ENCODE measurements at regions not wholly inside any gene's neighbourhood (a gene's known extent, or its start where the extent isn't known, plus 50 kb on each side); places are given as distances from the start of the nearest gene placed in this dataset.

DNA sequence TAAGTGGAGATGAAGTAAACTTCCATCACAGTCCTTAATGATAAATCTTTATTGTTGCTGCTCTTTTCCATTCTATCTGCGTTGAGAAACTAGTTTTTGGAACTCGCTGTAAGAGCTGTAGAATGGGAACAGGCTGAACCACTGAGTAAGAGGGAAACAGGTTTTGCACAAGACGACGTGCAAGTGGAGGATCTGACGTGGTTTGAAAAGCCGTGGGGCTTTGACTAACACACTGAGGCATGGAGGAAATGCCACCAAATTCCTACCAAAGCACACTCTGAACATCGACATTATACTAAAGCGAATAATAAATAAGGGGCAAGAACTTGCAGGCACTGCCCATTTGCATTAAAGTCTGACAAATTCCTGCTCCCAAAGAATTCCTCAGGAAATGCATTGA, 160.6 kb downstream of the KLF6 start:
- no peak for DNase-seq (ENCODE audit: low spot score)

DNA sequence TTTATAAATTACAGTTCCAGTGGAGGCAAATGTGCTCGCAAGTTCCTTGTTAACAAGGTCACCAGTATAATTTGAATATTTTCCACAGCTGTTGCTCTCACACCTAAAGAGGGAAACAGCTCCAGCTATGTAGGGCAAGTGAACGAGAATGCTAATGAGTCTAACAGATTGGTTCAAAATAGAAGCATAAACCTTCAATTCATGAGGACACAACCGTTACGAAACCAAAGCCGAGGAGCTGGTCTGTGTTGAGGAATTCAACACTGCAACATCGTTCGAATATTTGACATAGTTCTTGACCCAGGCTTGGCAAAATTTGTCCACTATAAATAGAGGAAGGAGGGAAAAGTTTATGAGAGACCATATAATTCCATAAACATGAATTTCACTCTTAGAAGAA, 161.3 kb downstream of the KLF6 start:
- DNase-seq (ENCODE audit: low spot score): no peak

DNA sequence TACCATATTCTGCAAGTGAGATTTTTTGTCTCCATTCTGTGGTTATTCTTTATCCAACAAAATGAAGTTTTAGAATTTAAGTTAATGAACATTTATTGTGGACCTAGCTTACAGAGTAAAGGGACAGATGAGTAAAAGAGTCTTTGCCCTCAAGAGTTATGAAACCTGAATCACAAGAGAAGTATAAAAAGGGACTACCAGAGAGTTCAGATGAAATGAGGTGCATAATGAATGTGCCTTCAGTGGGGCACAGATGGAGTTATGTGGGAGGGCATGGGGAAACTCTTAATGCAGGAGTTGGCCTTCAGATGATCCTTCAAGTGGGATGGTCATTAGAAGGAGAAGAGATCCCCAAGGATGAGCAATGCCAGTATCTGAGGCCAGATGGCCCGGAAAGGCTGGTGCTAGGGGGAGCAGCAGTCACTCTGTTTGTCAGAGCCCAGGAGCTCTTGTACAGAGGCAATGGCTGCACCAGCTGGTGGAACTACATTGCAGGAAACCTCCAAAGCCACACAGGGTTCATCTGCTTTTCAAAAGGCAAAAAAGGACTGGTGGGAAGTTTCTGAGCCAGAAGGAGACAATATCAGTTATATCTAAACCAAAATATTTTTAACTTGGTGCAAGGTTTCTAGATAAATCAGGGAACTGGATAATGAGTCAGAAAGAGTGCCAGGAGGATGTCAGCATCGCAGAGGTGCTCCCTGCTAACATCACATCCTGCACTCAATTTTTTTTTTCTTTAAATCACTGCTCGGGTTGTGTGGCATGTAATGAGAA, 162.0 kb downstream of the KLF6 start:
- DNase-seq (ENCODE audit: low spot score): no peak

DNA sequence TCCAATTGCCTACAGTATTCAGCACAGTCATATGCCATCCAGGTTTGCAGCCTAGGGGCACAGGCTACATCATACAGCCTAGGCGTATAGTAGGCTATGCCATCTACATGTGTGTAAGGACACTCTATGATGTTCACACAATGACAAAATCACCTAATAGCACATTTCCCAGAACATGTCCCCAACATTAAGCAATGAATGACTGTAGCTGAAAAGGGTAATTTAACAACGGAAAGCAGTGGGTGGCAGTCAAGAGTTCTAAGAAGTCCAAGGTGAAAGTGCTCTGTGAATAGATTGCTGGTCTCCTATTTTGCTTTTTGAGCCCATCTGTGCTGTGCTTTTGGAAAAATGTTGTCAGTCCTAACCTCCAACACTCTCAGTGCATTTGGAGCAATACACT, 162.6 kb downstream of the KLF6 start:
- no peak for DNase-seq (ENCODE audit: low spot score)

DNA sequence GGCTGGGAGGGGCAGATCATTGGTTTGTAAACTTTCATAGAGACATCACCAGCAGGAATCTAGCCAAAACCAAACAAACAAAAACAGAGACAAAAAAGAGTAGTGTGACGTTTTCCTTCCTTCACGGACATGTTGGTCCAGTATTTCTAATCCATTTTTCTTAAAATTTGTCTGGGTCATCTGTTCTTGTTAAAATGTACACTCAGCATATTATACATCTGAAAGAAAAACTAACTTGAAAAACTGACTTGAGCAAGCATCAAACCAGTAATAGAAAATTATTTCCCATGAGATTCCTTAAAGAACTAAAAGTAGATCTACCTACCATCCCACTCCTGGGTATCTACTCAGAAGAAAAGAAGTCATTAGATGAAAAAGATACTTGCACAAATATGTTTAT, 164.2 kb downstream of the KLF6 start:
- DNase-seq (ENCODE audit: low spot score): no peak

DNA sequence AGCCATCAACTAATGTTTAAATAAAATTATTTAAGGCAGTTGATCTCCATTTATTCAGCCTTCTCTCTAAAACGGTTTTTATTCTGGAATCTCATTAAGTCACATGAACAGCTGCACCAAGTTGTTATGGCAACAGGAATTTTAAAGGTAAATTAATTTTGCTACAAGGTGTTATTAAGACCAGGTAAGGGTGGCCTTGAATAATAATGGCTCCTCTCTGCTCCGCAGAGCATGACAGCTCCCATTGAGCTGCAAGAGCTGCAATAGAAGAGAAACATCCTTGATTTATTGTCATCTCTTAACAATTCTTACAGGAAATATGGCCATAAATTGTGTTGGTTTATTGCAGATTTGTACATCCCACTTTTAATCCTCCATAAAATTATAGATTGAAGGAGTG, 165.8 kb downstream of the KLF6 start:
- DNase-seq (ENCODE audit: low spot score): no peak

DNA sequence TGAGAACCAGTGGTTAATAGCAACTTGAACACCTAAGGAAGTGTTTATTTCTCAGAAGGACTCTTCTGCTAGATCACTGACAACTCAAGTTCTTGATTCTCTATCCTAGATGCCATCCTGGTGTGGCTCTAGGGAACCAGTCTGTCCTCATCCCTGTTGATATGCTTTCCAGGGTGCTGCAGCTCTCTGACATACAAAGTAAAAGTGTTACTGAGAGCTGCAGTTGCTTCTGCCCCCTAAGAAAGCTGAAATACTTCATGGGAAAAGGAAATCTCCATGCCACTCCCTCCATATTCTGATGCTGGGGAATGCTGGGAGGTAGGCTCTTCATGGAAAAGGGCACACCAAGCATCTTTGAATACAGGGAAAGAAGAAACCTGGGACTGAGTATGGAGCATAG, 168.1 kb downstream of the KLF6 start:
- no peak for DNase-seq (ENCODE audit: low spot score)

DNA sequence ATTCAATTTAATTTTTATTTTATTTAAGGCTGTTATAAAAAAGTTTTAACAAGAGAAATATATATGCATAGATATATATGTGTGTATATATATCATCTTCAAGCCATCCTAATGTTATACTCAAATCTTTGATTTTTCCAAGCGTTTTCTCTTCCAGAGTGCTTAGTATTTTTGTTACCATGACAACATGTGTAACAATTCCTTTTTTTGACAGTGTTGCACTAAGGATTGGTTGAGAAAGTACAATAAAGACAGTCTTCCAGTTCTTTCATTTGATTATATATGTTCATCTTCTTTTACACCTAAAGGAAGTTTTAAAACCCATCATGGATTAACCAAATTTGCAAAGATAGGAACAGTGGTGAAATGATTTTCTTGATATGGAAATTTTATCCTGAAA, 171.7 kb downstream of the KLF6 start:
- no peak for DNase-seq (ENCODE audit: low spot score)

DNA sequence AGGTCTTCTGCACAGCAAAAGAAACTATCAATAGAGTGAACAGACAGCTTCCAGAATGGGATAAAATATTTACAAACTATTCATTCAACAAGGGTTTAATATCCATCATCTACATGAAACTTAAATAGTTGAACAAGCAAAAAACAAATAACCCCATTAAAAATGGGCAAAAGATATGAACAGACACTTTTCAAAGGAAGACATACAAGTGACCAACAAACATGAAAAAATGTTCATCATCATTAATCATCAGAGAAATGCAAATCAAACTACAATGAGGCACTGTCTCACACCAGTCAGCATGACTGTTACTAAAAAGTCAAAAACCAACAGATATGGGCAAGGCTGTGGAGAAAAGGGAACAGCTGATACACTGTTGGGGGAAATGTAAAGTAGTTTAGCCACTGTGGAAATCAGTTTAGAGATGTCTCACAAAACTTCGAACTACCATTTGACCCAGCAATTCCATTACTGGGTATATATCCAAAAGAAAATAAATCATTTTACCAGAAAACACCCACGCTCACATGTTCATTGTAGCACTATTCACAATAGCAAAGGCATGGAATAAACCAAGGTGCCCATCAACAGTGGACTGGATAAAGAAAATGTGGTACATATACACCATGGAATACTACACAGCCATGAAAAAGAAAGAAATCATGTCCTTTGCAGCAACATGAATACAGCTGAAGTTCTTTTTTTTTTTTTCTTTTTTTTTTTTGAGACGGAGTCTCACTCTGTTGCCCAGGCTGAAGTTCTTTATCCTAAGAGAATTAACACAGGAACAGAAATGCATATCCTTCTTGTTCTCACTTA, 172.6 kb downstream of the KLF6 start:
- no peak for DNase-seq (ENCODE audit: low spot score)

DNA sequence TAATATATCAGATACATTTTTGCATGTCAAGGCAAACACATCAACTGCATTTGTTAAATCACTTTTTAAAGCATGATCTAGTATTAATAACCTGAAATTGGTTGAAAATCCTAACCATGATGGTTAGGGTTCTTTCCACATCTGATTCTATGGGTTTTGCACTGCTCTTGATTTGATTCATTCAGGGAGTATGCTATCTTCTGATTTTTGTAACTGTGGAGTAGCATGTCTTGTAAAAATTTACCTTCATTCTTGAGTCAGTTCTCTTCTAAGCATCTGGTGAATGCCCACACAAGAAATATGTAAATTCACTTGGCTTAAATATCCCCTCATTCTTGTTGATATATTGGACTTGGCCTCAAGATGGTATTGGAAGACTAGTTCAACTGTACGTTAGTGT, 178.7 kb downstream of the KLF6 start:
- DNase-seq (ENCODE audit: low spot score): no peak

DNA sequence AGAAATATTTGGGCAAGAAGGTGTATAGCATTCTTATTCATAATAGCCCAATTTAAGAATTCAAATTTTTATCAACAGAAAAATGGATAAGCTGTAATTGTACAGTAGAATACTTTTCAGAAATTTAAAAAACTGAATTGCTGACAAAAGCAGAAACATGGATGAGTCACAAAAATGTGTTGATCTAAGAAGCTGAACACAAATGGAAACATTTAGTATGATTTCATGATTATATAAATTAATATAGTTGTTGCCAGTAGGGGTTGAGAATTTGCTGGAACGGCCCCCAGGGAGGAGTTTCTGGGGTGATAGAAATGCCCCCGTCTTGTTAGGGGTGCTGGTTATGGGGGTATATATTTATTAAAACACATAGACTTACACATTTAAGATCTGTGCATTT, 179.1 kb downstream of the KLF6 start:
- DNase-seq (ENCODE audit: low spot score): no peak

DNA sequence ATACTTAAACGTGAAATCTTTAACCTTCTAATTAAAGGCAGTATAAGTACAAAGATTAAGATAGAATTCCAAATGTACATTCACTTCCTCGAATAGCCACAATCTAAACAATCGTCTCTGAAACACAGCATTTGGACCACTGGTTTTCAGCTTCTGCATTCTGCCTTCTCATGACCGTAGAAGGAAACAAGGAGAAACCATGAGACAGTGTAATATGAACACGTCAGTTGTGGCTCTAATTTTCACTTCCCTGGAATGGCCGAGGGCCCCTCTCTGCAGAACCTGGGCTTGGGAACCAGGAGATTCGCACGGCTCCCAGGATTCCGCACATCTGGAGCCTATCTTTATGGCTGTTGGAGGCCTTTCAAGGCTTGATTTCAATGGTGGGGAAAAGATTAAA, 189.3 kb downstream of the KLF6 start:
- no peak for DNase-seq (ENCODE audit: low spot score)

DNA sequence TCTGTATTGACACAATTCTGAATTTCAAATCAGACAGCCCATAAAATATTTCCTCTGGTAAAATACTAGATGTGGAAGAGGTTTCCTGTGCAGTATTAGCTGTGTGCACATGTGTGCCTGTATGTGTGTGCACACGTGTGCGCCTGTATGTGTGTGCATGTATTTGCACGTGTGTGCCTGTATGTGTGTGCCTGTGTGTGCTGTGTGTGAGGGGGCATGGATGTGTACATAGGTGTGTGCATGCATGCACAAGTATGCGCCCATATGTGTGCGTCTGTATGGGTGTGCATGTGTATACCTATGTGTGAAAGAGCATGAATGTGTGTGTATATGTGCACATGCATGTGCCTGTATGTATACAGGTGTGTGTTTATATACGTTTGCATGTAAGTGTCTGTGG, 191.4 kb downstream of the KLF6 start:
- DNase-seq (ENCODE audit: low spot score): no peak

DNA sequence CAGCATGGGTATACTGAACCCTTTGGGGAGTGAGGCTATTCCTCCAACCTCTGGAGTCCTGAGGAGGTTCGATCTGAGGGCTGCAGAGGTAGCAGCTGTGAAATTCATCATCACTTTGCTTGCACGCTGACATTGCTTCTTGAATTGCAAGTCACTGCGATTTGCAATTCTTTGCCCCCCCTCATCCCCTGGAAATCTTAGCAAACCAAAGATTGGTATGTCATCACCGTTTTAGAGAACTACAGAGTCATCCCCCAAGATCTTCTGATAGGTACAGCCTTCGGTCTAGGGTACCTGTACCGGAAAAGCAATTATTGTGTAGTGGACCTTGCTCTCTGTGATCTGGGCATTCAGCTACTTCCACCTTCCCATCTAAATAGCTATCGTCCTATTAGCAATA, 192.6 kb downstream of the KLF6 start:
- no peak for DNase-seq (ENCODE audit: low spot score)

DNA sequence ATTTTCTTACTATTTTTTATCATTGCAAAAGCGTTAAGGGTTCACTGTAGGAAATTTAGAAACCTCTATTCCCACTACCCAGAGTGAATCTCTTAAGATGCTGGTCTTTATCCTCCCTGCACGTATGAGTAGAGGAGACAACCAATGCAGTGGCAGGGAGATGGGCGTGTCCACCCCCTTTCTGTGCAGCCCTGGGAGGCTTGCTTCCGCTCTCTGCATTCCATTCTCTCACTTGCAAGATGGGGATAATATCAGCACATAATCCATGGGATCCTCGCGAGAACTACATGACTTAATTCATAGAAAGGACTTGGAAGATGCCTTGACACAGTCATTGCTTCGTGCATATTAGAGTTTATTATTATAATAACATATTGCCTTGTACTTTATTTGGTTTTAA, 196.2 kb downstream of the KLF6 start:
- DNase-seq (ENCODE audit: low spot score): no peak

DNA sequence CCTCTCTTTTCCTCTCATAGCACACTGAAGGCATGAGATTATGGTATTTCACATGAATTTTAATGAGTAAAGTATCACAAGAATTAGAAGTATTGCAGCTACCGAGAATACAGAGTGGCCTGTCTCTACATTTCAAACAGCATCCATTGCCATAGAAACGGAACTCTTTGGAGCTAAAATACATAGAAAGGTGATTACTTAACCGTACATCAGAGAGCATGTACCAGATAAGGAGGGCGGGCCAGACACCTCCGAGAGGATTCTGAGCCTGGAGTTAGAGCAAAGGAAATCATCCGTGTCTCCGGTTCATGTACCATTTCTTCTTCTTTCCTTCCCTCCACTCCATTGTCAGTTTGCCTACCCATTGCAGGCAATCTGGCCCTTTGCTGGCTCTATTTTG, 196.7 kb downstream of the KLF6 start:
- no peak for DNase-seq (ENCODE audit: low spot score)

DNA sequence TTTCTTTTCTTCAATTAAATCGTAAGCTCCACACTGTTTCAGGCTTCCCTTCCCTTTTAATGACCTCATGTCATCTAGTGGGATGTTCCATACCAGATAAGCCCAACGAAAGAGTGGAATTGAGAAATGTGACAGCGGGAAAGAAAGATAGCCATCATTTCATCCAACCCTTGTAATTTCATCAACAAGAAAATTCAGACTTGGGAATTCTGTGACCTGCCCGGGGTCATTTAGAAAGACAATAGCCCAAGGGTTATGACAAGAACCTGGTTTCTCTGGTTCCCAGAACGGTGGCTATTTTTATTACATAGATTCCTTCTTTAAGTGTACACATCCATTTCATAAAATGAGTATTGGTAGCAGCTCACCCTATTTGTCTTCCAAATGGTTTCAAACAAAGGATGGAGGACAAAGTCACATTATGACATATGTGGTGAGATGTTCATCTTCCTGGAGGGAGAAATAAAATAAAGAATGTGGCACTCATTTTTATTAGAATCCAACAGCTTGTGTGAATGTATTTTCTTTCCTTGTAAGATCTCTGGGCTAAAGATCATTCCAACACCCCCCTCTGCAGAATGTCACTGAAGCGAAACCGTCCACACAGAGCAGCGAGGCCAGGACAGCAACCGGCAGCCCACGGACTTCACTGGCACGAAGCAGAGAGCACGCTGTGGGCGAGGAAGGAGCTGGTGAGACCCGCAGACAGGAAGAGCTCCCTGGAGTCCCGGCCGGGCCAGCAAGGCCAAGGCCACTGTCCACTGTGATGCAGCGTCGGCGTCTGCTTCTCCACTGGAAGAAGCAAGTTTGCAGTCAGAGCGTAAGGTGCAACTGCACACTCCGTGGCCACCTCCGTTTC, 199.9 kb downstream of the KLF6 start:
- no peak for DNase-seq (ENCODE audit: low spot score)

DNA sequence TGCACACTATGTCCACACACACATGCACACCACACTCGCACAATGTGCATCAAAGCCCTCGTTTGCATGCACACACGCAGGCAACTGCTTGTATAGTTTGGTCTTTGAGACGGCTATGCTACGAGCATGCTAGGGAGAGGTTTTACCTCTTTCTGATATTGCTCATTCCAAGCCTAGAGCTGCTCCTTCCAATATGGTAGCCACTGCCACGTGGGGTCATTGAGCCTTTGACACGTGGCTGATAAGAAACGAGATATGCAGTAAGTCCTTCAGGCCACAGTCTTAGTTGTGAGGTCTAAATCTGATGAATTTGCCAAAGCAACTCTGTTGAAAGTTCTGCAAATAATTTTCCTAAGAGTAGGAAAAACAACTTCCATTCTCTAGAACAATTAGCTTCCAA, 204.4 kb downstream of the KLF6 start:
- no peak for DNase-seq (ENCODE audit: low spot score)

DNA sequence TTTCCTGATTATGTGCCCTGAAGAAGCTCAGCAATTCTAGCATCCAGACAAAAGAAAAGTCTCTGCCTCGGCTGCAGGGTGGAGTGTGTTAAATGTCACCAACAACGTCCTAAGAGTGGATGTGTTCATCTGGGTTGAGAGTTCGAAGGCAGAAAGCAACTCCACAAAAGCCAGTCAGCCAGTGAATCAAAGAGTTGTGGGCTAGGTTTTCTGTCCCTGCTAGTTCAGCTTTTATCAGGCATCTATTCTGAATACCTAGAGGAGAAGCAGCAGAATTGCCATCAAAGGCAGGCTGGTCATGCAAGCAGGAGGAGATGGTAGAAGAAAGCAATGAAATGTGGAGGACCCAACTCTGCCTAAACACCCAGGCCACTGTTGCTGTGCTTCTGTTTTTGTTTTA, 205.2 kb downstream of the KLF6 start:
- no peak for DNase-seq (ENCODE audit: low spot score)

DNA sequence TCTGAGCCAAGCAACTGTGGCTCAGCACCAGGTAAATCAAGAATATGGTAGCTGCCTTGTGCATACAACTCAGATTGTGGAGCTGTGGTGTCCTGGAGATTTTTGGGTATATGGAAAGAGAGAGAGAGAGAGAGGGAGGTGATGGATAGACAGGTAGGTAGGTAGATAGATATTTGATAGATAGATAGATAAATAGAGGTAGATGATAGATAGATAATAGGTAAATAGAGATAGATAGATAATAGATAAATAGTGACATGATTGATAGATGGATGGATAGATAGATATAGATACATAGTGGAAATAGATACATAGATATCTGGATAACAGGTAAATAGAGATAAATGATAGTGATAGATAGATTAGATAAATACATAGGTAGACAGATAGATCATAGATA, 206.3 kb downstream of the KLF6 start:
- no peak for DNase-seq (ENCODE audit: low spot score)

DNA sequence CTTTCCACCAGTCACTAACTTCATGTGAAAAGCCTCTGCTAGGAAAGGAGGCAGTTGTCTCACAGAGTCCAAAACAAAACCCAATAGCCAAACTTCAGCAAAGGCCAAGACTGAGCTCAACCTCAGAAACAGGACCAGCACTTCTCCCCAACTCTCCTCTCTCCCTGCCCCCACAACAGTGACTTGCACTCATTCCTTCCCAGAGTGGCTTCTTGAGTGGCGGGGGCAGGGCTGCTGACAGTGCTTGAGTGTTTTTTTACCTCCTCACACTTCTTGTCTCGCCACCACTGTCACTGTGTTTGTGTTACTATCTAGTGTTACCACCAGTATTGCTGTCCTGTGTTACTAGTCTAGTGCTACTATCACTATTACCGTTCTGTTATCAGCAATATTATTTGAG, 206.8 kb downstream of the KLF6 start:
- no peak for DNase-seq (ENCODE audit: low spot score)

DNA sequence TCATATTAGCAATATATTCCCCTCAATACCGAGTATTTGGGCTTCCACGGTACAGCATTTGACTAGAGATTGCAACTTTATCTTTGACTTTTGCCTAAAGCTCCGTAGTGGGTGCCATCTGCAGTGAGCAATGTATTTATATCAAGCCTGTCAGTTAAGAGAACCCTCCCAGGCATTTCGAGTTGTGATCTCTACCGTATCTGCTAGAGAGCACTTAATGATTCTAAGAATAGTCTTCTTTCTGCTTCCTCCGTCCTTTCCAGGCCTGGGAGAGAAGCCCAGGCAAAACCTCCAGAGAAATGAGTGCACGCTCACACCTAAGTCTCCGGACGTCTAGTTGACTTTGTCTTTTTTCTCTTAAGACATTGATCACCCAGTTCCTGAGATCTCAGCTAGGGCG, 210.6 kb downstream of the KLF6 start:
- DNase-seq (ENCODE audit: low spot score): no peak

DNA sequence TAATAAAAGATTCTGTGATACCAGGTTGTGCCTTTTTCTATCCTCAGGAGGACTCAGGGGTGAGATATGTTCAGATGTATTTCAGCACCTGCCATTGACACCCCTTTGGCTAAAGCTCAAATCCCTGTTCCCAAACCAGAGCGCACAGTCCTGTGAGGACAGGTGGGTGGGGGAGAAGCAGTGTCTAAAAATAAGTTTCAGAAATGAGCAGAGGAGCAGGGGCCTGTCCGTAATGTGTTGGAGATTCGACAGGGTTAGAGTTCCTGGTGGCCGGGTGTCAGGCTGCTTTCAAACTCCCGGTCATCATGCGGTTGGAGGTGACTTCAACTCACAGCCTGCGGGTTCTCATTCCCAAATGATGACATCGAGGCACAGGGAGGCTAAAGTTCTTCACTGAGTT, 211.5 kb downstream of the KLF6 start:
- DNase-seq (ENCODE audit: low spot score): no peak
